ENCODE measurements at regions not wholly inside any gene's neighbourhood (a gene's known extent, or its start where the extent isn't known, plus 50 kb on each side); places are given as distances from the start of the nearest gene placed in this dataset.

DNA sequence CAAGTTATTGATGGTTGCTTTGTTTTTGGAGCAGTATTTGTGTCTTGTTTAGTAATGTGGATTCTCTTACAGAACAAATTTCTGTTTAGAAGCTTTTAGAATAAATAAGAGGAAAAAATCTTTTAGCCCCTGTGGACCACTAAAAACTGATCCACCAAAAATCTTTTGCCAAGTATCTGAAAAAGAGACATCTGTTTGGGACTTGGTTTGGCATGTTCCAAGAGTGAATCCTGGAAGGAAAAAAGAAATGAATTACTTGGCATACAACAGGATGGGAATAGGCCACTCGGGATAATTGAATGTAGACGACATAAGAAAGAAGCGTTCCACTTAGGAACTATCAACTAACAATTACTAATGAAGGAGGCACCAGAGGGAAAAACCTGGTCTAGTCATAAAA is 1350.1 kb upstream of the C9orf72 start:
- DNase-seq (ENCODE audit: extremely low read depth, low read depth): no peak
- TF ChIP-seq, protein P1, sequence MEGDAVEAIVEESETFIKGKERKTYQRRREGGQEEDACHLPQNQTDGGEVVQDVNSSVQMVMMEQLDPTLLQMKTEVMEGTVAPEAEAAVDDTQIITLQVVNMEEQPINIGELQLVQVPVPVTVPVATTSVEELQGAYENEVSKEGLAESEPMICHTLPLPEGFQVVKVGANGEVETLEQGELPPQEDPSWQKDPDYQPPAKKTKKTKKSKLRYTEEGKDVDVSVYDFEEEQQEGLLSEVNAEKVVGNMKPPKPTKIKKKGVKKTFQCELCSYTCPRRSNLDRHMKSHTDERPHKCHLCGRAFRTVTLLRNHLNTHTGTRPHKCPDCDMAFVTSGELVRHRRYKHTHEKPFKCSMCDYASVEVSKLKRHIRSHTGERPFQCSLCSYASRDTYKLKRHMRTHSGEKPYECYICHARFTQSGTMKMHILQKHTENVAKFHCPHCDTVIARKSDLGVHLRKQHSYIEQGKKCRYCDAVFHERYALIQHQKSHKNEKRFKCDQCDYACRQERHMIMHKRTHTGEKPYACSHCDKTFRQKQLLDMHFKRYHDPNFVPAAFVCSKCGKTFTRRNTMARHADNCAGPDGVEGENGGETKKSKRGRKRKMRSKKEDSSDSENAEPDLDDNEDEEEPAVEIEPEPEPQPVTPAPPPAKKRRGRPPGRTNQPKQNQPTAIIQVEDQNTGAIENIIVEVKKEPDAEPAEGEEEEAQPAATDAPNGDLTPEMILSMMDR (IDR thresholded peaks at IDR 0.05; ENCODE audit: low read depth, low read length): no peak

DNA sequence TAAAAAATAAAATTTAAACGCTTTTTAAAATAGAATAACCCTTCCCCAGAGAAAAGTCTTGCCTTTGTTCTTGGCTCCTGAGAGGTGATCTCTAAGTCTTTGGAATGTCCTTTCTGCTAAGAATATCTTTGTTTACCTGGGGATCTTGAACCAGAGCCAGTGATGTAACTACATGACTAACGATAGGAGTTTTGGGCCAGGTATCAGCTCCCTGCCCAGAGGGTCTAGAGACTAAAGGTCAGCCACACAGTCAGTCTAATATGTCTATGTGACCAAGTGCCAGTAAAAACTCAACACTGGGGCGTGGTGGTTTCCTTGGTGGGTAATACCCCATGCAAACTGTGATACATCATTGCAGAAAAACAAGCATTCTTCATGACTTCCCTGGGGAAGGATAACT is 1351.9 kb upstream of the C9orf72 start:
- TF ChIP-seq, protein P1 (IDR thresholded peaks at IDR 0.05; ENCODE audit: low read depth, low read length): no peak
- no peak for DNase-seq (ENCODE audit: extremely low read depth, low read depth)

DNA sequence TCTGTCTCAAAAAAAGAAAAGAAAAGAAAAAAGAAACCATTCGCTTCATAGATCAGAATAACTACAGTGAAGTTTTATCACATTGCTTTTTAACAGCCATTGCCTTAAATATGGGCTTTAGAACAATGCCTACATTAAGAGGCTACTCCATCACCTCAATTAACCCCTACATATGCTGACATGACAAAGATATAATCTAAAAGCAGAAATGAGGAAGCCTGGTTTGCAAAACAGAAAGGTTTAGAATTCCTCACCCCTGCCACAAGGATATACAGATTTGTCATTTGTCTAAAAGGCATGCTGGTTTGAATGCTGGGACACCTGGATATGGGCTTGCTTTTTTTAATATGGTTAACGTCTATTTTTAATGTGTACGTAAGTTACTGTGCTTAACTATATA is 1353.0 kb upstream of the C9orf72 start:
- no peak for DNase-seq (ENCODE audit: extremely low read depth, low read depth)
- TF ChIP-seq, protein P1 (IDR thresholded peaks at IDR 0.05; ENCODE audit: low read depth, low read length): no peak

DNA sequence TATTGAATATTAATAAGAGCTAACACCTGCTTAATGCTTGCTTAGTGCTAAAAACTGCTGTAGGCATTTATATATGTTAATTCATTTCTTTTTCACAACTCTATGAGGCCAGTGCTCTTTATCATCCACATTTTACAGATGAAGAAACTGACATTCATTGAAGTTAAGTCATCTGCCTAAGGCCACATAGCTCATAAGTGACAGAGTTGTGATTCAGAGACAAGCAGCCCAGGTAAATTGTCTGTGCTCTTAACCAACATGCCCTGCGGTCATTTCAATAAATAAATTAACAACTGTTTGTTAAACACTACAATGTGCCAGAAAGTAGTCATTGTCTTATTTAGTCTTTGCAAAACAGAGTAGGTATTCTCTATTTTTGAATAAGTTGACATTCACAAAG is 1354.4 kb upstream of the C9orf72 start:
- TF ChIP-seq, protein P1 (IDR thresholded peaks at IDR 0.05; ENCODE audit: low read depth, low read length): no peak
- DNase-seq (ENCODE audit: extremely low read depth, low read depth): no peak

DNA sequence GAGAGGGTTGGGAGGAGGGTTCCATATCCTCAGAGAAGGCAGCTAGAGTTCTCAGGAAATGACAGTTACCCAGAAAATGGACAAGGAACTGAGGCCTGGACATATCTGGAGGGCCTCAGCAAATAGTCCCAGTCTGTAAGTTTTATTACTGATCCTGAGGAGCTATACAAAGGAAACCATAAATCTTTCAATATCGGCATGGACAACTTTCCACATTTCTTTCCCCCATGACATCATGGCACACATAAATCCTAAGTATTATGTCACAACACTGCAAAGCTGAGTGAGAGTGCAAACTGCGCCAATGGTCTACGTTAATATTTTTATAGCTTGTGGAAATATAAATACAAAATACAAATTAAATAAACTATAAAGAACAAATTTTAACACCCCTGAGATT is 1356.2 kb upstream of the C9orf72 start:
- TF ChIP-seq, protein P1 (IDR thresholded peaks at IDR 0.05; ENCODE audit: low read depth, low read length): no peak
- DNase-seq (ENCODE audit: extremely low read depth, low read depth): no peak

DNA sequence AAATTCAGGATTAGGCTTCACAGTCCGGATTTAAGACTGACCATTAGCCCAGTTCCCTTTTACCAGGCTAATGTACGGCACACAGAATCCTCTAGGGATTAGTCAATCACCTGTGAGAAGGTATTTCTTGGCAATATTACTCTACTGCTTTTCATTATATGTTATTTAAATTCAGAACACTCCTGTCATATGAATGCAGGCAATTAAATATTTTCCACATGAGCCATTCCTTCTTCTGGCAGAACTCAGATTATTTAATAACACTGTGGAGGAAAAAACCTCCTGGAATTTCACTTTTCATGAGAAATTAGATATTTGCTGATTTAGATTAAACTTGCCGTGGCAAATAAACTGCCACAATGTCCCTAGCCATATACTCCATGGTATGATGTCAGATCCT is 1357.5 kb upstream of the C9orf72 start:
- TF ChIP-seq, protein P1 (IDR thresholded peaks at IDR 0.05; ENCODE audit: low read depth, low read length): no peak
- DNase-seq (ENCODE audit: extremely low read depth, low read depth): no peak

DNA sequence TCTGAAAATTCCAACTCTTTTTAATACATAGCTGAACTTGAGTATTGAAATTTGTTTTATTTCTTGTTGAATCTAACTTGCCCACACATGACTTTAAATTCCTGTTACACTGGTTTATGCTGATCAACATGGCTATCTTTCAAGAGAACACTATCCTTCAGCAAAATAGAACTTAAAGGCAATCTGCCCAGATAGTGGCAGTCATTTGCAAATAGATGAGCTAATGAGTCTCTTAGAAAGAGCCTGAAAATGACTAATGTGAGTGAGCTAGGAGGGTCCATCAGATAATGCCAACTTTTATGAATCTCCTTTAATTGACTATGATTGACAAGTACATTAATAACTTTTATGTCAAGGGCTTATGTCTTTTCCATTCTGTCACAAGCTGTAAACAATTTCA is 1360.8 kb upstream of the C9orf72 start:
- TF ChIP-seq, protein P1 (IDR thresholded peaks at IDR 0.05; ENCODE audit: low read depth, low read length): no peak
- no peak for DNase-seq (ENCODE audit: extremely low read depth, low read depth)

All from AG09319 (cell line).